ENCODE measurements at regions not wholly inside any gene's neighbourhood (a gene's known extent, or its start where the extent isn't known, plus 50 kb on each side); places are given as distances from the start of the nearest gene placed in this dataset.
"Not testable (repeated sequence)": the region's sequence is repeated elsewhere in the genome, so short reads cannot be mapped to it uniquely, and the experiment has no call there.

DNA sequence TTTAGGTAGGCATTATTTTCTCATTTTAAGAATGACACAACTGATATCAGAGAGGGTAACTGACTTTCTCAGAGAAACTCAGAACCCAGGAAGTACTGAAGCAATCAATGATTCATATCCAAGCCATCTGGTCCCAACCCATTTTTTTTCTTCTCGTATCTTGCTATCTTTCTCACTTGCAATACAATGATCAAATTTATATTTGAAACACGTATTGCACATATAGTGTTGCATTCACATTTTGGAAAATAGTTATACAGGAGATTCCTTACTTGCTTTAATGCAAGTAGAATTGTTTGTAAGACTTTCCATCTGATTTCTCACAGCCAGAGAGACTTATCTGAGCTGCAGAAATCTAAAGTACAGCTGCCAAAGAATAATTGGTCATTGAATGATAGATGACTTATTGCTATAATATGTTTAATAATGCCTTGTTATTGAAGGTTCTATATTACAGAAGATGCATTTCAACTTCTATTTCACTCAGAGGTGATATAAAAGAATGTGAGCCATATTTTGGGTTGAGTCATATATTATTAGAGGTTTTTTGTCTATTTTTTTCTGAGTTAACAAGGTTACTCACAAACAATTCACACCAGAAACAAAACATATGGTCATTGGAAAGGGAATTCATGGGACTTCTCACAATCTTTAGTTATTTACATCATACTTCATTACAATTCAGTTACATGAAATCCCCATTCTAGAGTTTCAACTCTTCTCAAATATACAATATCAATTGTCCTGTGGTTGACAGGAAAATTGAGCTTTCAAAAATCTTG lies 337.5 kb upstream of the CITED2 start:
- DNase-seq (ENCODE audit: low read depth), result no peak

DNA sequence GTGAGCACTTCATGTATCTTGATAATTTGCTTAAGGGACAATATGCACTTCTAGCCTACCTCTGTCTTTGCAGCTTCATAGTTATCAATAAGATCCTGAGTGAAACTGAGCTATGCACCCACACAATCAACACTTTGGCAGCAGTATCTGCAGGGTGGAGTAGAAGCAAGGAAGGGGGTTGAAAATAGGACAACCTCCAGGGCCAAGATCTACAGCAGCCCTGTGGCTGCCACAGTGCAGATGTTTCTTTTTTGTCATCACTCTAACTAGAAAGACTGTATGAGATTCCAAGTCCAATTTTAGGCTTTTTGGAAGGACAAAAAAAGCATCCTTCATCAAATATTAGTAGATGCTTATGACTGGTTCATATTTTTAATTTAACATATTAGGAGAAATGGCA lies 336.1 kb upstream of the CITED2 start:
- no peak for DNase-seq (ENCODE audit: low read depth)

DNA sequence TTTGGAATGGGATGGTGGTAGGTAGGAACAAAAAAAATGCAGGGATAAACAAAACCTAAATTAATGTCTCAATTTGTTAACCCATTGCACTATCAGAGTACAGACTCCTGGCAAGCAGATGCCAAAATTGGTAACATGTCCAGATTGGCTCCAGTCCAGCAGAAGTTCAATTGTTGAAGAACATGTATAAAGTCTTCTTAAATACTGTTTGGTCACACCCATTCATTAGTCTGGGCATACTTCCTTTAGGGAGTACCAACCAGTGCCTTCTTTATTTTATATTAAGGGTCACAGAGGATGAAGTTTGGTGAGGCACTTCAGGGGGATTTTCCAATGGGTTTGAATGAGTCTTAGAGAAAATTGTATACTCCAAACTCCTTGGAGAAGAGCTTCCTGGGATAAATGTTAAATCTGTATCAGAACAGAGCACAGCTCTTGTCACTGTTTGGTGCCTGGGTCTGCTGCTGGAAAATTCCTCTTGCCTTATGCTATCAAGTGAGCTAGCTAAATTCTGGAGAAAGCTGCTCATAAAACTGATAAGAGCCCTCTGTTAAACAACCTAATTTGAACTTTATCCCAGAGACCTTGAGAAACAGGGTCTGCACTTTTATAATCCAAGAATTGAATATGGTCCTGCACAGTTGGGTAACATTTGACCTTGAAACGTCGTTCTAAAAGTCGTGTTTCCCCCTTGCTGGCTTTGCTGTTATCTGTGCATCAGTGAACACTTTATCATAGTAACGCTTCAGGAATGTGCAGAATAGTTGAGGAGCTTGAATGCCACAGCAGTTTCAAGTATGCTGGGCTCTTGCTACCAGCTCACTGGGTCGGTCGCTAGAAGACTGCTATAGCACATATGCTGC lies 334.1 kb upstream of the CITED2 start:
- DNase-seq (ENCODE audit: low read depth), result no peak

DNA sequence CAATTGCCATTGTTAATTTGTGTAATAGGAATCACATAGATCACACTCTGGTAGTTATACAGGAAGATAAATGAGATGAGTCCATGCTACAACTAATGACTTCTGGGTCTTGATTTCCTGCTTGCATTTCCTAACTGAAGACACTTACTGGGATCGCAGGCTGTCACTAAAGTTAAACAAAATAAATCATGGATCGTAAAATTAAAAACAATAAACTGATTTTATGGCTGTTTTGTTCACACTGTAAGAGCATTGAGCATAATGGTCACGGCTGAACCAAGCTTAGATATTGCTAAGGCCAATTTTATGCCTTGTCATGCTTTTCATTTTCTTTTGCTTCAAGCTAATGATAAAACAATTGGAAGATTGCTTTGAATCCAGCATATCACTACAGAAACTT lies 332.5 kb upstream of the CITED2 start:
- no peak for DNase-seq (ENCODE audit: low read depth)

DNA sequence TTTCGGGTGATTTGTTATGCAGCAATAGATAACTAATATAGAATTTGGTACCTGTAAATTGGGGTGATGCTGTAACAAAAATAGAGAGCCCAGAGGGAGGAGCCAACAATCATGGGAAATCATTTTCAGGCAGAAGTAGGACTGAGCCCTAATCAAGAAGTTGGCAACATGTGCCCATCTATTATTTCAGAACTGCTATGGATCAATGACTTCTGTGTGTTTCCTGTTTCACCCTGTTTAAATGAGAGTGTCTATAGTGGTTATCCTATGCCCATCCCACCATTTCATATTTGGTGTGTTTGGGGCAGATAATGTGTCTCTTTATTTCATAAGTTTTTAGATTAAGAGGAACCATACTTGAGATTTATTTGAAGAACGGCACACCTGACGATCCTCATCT lies 330.8 kb upstream of the CITED2 start:
- DNase-seq (ENCODE audit: low read depth), result no peak

DNA sequence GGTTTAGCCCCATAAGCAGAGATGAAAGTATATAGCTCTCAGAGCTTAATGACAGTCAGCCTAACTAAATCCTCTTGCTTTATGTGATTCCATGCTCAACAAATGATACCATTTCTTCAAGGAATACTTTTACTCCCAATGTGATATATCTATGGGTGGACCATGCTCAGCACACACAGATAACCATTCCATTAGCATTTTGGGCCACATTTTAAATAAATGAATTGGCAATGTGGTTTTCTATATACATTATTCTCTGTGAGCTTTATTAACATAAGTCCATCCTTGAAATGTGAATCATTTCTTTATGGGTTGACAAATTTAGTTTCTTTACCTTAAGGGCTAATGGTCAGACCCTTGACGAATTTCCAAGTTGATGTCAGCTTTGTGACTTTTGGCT lies 329.3 kb upstream of the CITED2 start:
- no peak for DNase-seq (ENCODE audit: low read depth)

DNA sequence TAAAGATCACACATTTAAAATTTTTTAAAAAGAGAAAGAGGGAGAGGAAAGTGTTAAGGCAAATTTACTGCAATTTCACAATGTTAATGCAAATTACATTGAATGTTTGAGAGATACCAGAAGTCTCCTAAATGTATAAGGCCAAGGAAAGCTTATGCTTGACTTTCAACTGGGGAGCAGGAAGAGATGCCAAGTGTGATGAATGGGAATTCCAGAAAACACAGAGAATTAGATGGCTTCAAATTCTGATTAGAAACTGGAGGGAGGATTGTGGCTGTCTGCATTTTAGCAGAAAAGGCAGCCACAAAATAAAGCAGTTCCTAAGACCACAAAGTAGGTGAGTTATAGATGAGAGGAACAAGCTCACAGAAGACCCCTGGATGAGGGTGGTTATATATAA lies 328.3 kb upstream of the CITED2 start:
- DNase-seq (ENCODE audit: low read depth), result no peak

DNA sequence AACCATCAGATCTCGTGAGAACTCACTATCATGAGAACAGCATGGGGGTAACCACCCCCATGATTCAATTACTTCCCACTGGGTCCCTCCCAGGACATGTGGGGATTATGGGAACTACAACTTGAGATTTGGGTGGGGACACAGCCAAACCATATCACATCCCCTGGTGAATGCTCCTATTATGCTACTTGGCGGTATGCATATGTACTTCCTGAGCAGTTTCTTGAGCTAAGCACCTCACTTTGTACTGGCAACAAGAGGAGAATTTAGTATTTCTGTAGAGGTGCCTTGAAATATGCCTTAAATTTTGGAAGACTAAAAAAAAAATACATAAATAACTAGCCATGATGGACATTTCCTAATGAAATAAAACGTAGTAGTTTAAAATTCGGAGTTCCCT lies 327.2 kb upstream of the CITED2 start:
- DNase-seq (ENCODE audit: low read depth), result no peak

DNA sequence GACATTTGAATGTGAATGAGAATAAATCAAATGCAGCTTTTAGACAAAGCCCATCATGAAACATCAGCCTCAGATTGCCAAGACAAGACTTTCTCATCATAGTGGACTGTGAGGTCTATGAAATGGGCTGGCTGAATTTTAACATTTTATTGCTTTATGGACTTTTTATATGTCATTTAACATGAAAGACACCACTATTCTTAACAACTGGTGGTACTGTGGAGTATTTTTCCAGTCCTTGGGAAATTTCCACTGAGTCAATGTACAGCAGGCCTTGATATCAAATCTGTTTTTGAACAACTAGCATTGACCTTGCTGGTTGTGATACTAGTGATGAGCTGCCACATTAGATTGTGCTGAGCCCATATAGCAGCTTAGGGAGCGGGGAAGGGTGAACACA lies 326.6 kb upstream of the CITED2 start:
- DNase-seq (ENCODE audit: low read depth), result no peak

DNA sequence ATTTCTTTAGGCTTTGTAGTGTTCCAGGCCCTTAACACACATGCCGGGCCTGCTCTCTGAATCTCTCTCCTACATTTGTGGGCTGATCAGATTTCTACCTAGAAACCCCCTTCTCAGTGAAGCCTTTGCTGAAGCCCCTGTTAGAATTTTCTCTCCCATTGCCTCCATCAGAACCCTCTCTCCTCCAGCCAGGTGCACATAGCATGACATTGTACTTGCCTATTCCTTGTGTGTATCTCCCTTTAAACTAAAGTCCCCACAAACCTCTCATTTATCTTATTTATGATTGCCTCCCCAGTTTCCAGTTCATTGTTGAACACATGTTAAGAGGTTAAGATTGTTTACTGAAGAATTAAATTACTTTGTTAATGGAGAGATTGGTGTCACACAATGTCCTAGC lies 325.5 kb upstream of the CITED2 start:
- DNase-seq (ENCODE audit: low read depth), result no peak

DNA sequence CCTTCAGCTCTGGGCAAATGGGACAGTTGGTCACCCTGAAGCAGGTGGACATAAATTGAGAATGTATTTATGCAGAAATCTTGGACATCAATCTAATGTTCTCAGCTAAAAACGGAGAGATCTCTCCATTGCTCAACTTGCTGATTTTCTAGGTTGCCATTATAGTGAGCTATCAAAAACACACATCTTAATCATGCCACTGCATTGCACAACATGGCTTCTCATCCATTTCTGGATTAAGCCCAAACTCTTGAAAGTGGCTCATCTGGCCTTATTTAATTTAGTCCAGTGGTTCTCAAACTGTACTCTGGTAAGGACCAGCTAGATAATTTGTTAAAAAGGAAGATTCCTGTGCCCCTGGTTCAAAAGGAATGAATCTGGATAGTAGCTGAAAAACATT lies 324.9 kb upstream of the CITED2 start:
- DNase-seq (ENCODE audit: low read depth), result no peak

DNA sequence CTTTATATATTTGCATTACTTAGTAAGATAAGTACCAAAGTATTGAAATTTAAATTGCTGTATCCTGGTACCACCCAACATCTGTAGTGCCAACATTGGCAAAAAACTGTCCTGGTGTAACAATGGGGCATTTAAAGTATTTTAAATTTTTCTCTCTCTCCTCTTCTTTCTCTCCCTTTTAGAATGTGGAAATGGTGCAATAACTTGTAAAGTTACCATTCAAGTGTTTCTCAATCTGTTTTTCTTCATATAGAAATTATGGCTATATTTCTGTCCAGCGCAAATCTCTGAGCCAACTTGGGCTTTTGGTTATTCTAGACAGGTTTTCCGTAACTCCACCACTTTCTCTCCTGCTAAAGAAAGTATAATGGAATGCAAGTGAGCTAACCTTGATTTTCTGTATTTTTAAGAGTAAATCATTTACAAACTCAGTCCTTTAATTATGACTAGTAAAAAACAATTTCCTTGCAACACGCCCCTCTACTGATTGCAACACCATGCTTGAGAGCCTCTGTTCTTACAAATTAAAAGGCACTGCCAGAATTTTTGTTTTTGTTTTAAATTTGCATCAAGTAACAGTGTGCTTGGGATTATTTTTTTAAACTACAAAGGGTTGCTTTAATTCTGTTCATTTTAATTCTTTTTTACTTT lies 324.2 kb upstream of the CITED2 start:
- no peak for DNase-seq (ENCODE audit: low read depth)

DNA sequence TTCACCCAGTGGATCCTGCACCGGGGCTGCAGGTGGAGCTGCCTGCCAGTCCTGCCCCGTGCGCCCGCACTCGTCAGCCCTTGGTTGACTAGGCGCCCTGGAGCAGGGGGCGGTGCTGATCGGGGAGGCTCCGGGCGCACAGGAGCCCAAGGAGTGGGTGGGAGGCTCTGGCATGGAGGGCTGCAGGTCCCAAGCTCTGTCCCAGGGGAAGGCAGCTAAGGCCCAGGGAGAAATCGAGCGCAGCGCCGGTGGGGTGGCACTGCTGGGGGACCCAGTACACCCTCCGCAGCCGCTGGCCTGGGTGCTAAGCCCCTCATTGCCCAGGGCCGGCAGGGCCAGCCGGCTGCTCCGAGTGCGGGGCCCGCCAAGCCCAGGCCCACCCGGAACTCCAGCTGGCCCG lies 323.4 kb upstream of the CITED2 start:
- DNase-seq (ENCODE audit: low read depth), result not testable (repeated sequence)

DNA sequence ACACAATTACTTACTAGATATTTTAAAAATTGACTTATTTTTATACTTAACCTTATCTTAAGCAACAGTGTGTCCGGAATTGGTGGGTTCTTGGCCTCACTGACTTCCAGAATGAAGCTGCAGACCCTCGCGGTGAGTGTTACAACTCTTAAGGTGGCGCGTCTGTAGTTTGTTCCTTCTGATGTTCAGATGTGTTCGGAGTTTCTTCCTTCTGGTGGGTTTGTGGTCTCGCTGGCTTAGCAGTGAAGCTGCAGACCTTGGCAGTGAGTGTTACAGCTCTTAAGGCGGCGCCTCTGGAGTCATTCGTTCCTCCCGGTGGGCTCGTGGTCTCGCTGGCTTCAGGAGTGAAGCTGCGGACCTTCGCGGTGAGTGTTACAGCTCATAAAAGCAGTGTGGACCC lies 322.5 kb upstream of the CITED2 start:
- not testable (repeated sequence) for DNase-seq (ENCODE audit: low read depth)

DNA sequence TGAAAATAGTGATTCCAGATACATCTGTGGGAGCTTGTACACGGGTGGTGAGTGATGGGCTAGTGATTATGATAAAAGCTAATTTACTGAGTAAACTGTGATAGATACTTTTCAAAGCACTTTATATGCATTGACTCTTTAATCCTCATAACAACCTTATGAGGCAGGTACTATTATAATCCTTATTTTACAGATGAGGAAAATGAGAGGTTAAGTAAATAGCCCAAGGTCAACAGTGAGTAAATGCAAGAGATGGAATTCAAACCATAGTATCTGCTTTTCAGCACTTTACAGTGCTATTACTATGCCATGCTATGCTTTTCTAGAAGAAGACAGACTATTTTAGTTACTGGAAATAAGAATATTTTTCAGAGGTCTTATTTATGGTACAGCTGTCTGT lies 320.9 kb upstream of the CITED2 start:
- DNase-seq (ENCODE audit: low read depth), result no peak

DNA sequence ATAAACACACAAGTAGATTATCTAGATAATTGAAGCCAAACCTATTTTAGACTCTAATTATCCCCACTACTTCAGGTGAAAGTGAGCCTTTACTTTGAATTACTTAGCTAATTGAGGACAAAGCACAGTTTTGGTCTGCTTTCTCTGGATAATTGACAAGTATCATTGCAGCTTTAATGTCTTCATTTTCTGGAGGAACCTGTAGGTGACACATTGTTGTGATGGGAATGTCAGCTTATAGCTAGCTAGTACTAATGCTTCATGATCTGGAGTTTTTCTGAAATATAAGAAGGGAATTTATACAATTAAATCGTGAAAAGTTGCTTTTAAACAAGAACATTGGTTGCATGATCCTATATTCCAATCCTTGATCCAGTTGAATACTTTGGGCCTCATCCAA lies 319.3 kb upstream of the CITED2 start:
- DNase-seq (ENCODE audit: low read depth), result no peak

DNA sequence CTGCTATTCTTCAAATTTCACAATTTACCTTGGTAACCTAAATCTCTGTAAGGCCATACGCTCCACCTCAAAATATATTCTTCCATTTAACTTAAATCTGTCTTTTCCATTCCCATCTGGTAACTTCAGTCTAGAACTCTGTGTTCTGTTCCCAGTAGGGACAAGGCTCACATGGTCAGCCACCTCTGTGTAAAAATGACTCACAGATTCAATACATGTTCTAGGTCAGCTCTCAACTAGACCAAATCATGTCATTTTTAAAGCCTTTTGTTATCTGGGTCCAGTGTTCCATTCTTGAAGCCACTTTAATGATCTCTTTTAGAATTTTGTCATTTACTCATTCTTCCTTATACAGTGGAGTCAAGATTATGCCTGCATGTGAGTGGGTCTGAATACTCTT lies 315.6 kb upstream of the CITED2 start:
- DNase-seq (ENCODE audit: low read depth), result no peak

DNA sequence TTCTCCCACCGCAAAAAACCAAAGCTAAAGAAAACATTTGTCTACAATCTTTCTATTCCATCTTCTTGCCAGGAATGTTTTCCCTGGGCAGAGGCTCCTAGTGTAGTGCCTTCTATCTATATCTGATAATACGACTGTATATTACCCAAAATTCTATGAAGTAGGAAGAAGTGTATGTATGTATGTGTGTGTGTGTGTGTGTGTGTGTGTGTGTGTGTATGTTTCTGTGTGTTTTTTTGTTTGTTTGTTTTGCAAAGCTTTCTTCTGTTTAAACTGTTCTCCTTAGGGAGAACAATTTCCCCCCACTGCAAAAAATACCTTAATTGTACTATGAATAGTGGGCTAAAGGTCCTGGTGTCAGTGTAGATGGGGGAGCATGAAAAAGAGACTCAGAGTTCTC lies 312.6 kb upstream of the CITED2 start:
- DNase-seq (ENCODE audit: low read depth), result no peak

DNA sequence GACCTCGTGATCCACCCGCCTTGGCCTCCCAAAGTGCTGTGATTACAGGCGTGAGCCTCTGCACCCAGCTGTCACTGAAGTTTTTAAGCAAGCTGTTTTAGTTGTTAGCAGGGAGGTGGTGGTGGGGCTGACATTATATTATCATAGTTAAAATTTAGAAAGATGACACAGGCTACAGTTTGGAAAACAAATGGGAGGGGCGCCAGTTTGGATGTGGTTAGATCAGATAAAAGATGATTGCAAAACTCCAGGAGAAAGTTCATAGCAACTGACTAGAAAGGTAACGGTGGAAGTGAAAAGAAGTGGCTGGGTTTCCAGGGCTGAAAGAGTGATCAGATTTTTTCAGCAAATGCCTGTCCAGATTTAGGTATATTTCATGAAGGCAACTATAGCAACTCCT lies 311.9 kb upstream of the CITED2 start:
- DNase-seq (ENCODE audit: low read depth), result no peak

DNA sequence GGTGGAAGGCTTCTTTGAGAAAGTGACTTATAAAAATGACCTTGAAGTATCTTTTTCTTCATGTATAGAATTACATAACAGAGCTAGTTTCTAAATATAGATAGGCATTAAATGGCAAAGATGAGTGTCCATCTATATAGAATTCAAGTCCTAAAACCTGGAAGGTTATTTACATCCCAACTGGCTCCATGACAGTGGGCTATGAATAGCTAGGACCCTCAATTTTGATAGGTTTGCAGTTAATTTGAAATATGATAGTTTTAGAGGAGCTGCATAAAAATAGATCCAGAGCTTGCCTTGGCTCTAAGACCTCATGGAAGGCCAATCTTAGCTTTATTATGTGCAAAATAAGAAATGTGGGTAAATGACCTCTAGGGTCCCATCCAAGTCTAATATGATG lies 310.6 kb upstream of the CITED2 start:
- DNase-seq (ENCODE audit: low read depth), result no peak

DNA sequence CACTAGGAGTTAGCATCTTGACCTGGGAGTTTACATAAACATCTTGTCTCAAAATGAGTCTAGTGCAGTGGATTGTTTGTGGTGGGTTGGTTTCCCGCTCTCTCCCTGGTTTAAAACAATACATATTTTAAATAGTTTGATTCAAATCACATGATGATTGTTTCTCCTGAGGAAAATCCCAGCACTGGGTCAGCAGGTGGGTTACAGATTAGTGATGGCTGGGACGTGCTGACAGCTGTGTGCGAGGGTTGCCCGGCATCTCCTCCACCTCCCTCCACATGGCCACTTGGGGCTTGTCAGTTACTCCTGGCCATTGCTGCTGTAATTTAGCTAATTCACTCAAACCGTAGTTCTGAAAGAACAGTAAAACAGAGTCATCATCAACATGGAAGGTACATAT lies 306.4 kb upstream of the CITED2 start:
- no peak for DNase-seq (ENCODE audit: low read depth)

DNA sequence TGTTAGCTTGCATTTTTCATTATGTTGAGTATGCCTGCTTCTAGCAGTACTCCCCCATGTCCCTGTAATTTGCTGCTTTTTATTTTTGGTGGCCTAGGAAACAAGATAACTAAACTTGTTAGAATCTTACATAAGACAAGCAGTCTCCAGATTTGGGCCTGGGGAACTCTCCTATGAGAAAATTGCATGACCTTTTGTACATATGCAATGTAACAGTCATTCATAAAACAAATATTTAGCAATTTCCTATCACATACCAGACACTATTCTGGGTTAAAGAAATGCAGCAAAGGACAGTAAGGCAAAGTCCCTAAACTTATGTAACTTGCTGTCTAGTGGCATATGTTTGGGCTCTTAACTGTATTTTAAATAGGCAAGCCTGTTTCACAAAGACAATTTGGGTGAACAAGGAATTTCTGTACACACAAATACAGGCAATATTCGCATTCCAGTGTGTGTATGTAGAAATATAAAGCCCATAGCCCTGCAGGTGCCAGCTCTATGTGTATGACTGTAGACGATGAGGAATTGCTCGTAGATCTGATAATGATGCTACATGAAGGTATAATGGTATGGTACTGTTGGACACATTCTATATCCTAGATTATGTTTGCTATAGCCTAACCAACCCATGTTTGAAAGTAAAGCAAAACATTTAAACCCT lies 305.2 kb upstream of the CITED2 start:
- DNase-seq (ENCODE audit: low read depth), result no peak

DNA sequence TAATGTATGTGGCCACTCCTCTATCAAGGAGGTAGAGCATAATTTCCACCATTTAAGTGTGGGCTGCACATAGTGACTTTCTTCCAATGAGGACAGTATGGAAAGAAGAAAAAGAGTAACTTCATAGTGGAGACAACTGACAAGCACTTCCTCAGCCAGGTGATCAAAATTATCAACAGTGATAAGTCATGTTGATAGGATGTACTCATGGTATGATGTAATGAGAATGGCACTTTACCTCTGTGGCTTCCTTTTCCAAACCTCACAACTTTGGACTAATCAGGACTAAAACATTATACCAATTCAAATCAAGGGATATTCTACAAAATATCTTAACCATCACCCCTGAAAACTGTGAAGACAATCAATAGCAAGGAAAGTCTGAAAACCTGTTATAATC lies 302.3 kb upstream of the CITED2 start:
- no peak for DNase-seq (ENCODE audit: low read depth)
